DND-41 (cell line): ENCODE measurements at regions not wholly inside any gene's neighbourhood (a gene's known extent, or its start where the extent isn't known, plus 50 kb on each side); places are given as distances from the start of the nearest gene placed in this dataset.

Experiments
- ATAC-seq: fragments of 200-7000 bp; cut with Tn5 transposase; 3 replicates; pipeline ENCODE4 v1.9.1; 2021; ENCODE audit warnings: low read depth; ENCODE audit not compliant: insufficient read depth
- DNase-seq: peaks from one replicate; pipeline ENCODE4 v3.0.0-alpha.2; 2020
- H2AFZ ChIP-seq: 2 replicates; pipeline ENCODE4 v1.6.0; 2012; ENCODE audit warnings: low read depth, low read length
- H3K27ac ChIP-seq: 2 replicates; pipeline ENCODE4 v1.5.1; 2012; ENCODE audit warnings: low read length, inconsistent platforms
- H3K27me3 ChIP-seq: fragments of 200-600 bp; sonication (generic); 2 replicates; pipeline ENCODE4 v1.6.0; 2012; ENCODE audit warnings: low read length, mild to moderate bottlenecking, inconsistent platforms; ENCODE audit not compliant: insufficient read depth, poor library complexity
- H3K36me3 ChIP-seq: 2 replicates; pipeline ENCODE4 v1.5.1; 2012; ENCODE audit warnings: low read length, inconsistent platforms; ENCODE audit not compliant: insufficient read depth
- H3K4me1 ChIP-seq: 2 replicates; pipeline ENCODE4 v1.5.1; 2012; ENCODE audit warnings: mild to moderate bottlenecking, low read length; ENCODE audit not compliant: insufficient read depth
- H3K4me2 ChIP-seq: 2 replicates; pipeline ENCODE4 v1.6.0; 2012; ENCODE audit warnings: mild to moderate bottlenecking, moderate library complexity, low read length, inconsistent platforms; ENCODE audit not compliant: insufficient read depth
- H3K4me3 ChIP-seq, 2 experiments: fragments of 200-600 bp in 1 of 2; shearing (Covaris generic) in 1 of 2; 2 replicates each; pipeline ENCODE4 v1.5.1; 2012 to 2016; ENCODE audit warnings: inconsistent platforms in 2 of 2, low read length in 2 of 2, mild to moderate bottlenecking in 2 of 2, low read depth in 1 of 2, moderate library complexity in 1 of 2
- H3K79me2 ChIP-seq: 2 replicates; pipeline ENCODE4 v1.6.0; 2012; ENCODE audit warnings: low read length, inconsistent platforms; ENCODE audit not compliant: insufficient read depth
- H3K9ac ChIP-seq: 2 replicates; pipeline ENCODE4 v1.6.0; 2012; ENCODE audit warnings: low read depth, mild to moderate bottlenecking, inconsistent platforms, low read length, moderate library complexity
- H3K9me3 ChIP-seq: 2 replicates; pipeline ENCODE4 v1.5.1; 2012; ENCODE audit warnings: low read length, moderate library complexity, mild to moderate bottlenecking, inconsistent platforms; ENCODE audit not compliant: insufficient read depth, severe bottlenecking
- H4K20me1 ChIP-seq: 2 replicates; pipeline ENCODE4 v1.6.0; 2012; ENCODE audit warnings: low read length; ENCODE audit not compliant: insufficient read depth
- EZH2 ChIP-seq: IDR thresholded peaks from 3 replicates; pipeline ENCODE4 v1.6.1; 2012; ENCODE audit warnings: borderline replicate concordance, low read depth, mild to moderate bottlenecking, moderate library complexity, low read length, inconsistent platforms; ENCODE audit not compliant: severe bottlenecking
- TF ChIP-seq, protein P1 (sequence below): IDR thresholded peaks from 2 replicates; pipeline ENCODE4 v1.5.1; 2012; ENCODE audit warnings: borderline replicate concordance, low read length, moderate library complexity, mild to moderate bottlenecking; ENCODE audit not compliant: poor library complexity, severe bottlenecking; ENCODE audit errors: extremely low read depth

DNA sequence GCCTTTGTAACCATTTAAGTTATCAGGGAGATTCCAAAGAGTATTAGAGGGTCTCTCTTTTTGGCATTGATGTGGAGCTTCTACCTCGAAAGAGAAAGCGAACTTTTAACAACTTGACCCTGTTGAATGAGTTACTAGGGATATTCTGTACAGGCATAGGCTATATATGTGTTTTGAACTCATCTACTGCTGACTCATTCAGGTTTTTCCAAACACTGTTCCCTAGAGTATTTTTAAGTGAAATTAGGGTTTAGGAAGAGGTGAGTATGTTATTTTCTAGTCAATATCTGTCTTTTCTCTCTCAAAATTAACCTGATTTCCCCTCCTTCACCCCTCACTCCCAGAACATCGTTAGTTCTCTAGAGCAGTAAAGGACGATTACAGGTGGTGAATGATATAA is 228.1 kb upstream of the C2CD4B start:
- TF ChIP-seq, protein P1, sequence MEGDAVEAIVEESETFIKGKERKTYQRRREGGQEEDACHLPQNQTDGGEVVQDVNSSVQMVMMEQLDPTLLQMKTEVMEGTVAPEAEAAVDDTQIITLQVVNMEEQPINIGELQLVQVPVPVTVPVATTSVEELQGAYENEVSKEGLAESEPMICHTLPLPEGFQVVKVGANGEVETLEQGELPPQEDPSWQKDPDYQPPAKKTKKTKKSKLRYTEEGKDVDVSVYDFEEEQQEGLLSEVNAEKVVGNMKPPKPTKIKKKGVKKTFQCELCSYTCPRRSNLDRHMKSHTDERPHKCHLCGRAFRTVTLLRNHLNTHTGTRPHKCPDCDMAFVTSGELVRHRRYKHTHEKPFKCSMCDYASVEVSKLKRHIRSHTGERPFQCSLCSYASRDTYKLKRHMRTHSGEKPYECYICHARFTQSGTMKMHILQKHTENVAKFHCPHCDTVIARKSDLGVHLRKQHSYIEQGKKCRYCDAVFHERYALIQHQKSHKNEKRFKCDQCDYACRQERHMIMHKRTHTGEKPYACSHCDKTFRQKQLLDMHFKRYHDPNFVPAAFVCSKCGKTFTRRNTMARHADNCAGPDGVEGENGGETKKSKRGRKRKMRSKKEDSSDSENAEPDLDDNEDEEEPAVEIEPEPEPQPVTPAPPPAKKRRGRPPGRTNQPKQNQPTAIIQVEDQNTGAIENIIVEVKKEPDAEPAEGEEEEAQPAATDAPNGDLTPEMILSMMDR, result no peak
- no peak for TF ChIP-seq EZH2
- no peak overlapping the region for H3K27ac ChIP-seq

GRCh38 chr15:62394079-62394478 is 229.0 kb upstream of the C2CD4B start:
- no peak overlapping the region for H3K9ac ChIP-seq
- no peak for DNase-seq
- ATAC-seq, result no peak
- H3K9me3 ChIP-seq, result peaks cover 10% of the 10 kb centered on the region
- peaks cover 24% of the 10 kb centered on the region for H3K27me3 ChIP-seq
- H4K20me1 ChIP-seq, result no peaks in the 10 kb centered on the region
- TF ChIP-seq, protein P1, result no peak
- no peak for TF ChIP-seq EZH2
- no peak overlapping the region for H3K4me3 ChIP-seq
- peaks cover 28% of the 10 kb centered on the region for H3K4me1 ChIP-seq
- no peaks in the 10 kb centered on the region; the same call in 1 of the 2 replicates for H3K36me3 ChIP-seq
- no peak overlapping the region for H2AFZ ChIP-seq
- H3K4me2 ChIP-seq, result no peak overlapping the region
- H3K27ac ChIP-seq, result no peak overlapping the region
- H3K79me2 ChIP-seq, result 0 out of 2 replicates have a peak, but pooled peaks cover 3% of the 10 kb centered on the region

More for the DNA sequence above, 228.1 kb upstream of the C2CD4B start:
- Histone ChIP-seq H3K36me3 (no peaks in the 10 kb centered on the region; the same call in 1 of the 2 replicates), H3K27me3 (peaks cover 24% of the 10 kb centered on the region), H3K4me1 (peaks cover 30% of the 10 kb centered on the region), H3K4me2 (no peak overlapping the region), H3K4me3 (no peak overlapping the region), H4K20me1 (no peaks in the 10 kb centered on the region), H3K9me3 (peaks cover 3% of the 10 kb centered on the region), H3K79me2 (0 out of 2 replicates have a peak, but pooled peaks cover 3% of the 10 kb centered on the region), H2AFZ (no peak overlapping the region), H3K9ac (no peak overlapping the region)
- ATAC-seq (no peak), DNase-seq (no peak)

DNA sequence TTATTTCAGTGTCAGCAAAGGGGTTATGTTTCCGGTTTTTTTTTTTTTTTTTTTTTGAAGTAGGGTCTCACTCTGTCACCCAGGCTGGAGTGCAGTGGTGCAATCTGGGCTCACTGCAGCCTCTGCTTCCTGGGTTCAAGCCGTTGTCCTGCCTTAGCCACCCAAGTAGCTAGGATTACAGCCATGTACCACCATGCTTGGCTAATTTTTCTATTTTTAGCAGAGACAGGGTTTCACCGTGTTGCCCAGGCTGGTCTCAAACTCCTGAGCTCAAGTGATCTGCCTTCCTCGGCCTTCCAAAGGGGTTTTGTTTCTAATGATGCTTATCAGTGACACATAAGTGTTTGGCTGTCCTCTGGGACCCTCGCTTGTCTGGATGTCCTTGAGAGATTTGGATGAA is 235.7 kb upstream of the C2CD4B start:
- no peaks in the 10 kb centered on the region for H3K4me1 ChIP-seq
- H4K20me1 ChIP-seq, result no peaks in the 10 kb centered on the region
- no peak overlapping the region for H3K4me2 ChIP-seq
- no peak overlapping the region for H3K27ac ChIP-seq
- H3K9ac ChIP-seq, result no peak overlapping the region
- H3K36me3 ChIP-seq, result no peaks in the 10 kb centered on the region
- peaks cover 16% of the 10 kb centered on the region for H3K9me3 ChIP-seq
- no peaks in the 10 kb centered on the region for H3K27me3 ChIP-seq
- H2AFZ ChIP-seq, result no peak overlapping the region
- no peaks in the 10 kb centered on the region for H3K79me2 ChIP-seq
- TF ChIP-seq EZH2, result no peak
- TF ChIP-seq, protein P1, result no peak
- DNase-seq (no peak), ATAC-seq (no peak)
- H3K4me3 ChIP-seq, result no peak overlapping the region

DNA sequence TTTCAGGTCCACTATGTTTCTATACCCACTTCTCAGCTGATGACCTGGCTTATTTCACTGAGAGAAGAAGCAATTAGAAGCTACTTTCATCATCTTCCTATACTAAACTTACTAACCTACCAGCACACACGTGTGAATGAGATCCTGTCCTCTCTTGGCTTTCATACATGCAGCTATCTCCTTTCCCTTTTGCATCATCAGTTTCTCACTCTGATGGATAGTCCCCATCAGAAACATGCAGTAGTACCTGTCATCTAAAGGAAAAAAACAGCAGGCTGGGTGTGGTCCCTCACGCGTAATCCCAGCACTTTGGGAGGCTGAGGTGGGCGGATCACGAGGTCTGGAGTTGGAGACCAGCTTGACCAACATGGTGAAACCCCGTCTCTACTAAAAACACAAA is 237.6 kb upstream of the C2CD4B start:
- H3K9ac ChIP-seq, result no peak overlapping the region

More for the DNA sequence above, 237.6 kb upstream of the C2CD4B start:
- Histone ChIP-seq H3K4me2 (no peak overlapping the region), H3K27ac (no peak overlapping the region), H2AFZ (no peak overlapping the region), H3K4me3 (no peak overlapping the region), H3K4me1 (no peaks in the 10 kb centered on the region), H3K79me2 (no peaks in the 10 kb centered on the region), H4K20me1 (no peaks in the 10 kb centered on the region), H3K36me3 (no peaks in the 10 kb centered on the region), H3K9me3 (peaks cover 16% of the 10 kb centered on the region), H3K27me3 (no peaks in the 10 kb centered on the region)
- DNase-seq, result no peak
- no peak for ATAC-seq
- TF ChIP-seq, protein P1, result no peak
- TF ChIP-seq EZH2, result no peak
